Panc1 (cell line): ENCODE measurements at regions not wholly inside any gene's neighbourhood (a gene's known extent, or its start where the extent isn't known, plus 50 kb on each side); places are given as distances from the start of the nearest gene placed in this dataset.

Experiments used
- ATAC-seq: fragments of 200-7000 bp; cut with Tn5 transposase; 2 replicates; pipeline ENCODE4 v1.9.1; 2020; ENCODE audit warnings: mild to moderate bottlenecking, moderate library complexity
- BruUV-seq: library from RNA; stranded (reverse); fragments of 400-500 nt; replicated peaks from 2 replicates; lab custom pipeline; 2021; lab: Mats Ljungman, UMichigan
- CTCF ChIA-PET: fragments of 300-600 bp; sonication (Branson Sonifier 250); formaldehyde crosslinking; loops from one replicate; lab custom pipeline; 2022; ENCODE audit warnings: antibody characterized with exemption; lab: Charles Lee
- POLR2A ChIA-PET: fragments of 300-600 bp; sonication (Branson Sonifier 250); formaldehyde crosslinking; loops from one replicate; lab custom pipeline; 2022; ENCODE audit warnings: antibody characterized with exemption; lab: Charles Lee
- DNase-seq: peaks from one replicate; pipeline ENCODE4 v3.0.0-alpha.2; 2010; ENCODE audit warnings: low read depth, low spot score
- H3K27ac ChIP-seq: 2 replicates; pipeline ENCODE4 v1.5.1; 2011; ENCODE audit warnings: mild to moderate bottlenecking, low read length, inconsistent platforms
- H3K27me3 ChIP-seq: fragments of 200-500 bp; sonication (Bioruptor generic); 2 replicates; pipeline ENCODE4 v1.6.0; 2014; ENCODE audit warnings: low read length, inconsistent platforms; ENCODE audit not compliant: control insufficient read depth, insufficient read depth
- H3K36me3 ChIP-seq: fragments of 200-500 bp; sonication (Bioruptor generic); 2 replicates; pipeline ENCODE4 v1.5.1; 2014; ENCODE audit warnings: inconsistent platforms, mild to moderate bottlenecking, low read length, moderate library complexity; ENCODE audit not compliant: control insufficient read depth, insufficient read depth
- H3K4me1 ChIP-seq: 2 replicates; pipeline ENCODE4 v1.5.1; 2011; ENCODE audit warnings: inconsistent platforms, mild to moderate bottlenecking, low read length, moderate library complexity; ENCODE audit not compliant: control insufficient read depth, insufficient read depth
- H3K4me3 ChIP-seq, 2 experiments: 2 replicates each; pipeline ENCODE4 v1.5.1; 2011 to 2012; ENCODE audit warnings: low read depth in 2 of 2, low read length in 2 of 2, mild to moderate bottlenecking in 2 of 2, inconsistent platforms in 1 of 2, moderate library complexity in 1 of 2
- H3K9me3 ChIP-seq: fragments of 200-500 bp; sonication (Bioruptor generic); 2 replicates; pipeline ENCODE4 v1.5.1; 2014; ENCODE audit warnings: low read depth, mild to moderate bottlenecking, inconsistent platforms, low read length, moderate library complexity; ENCODE audit not compliant: control insufficient read depth, insufficient read depth
- POLR2AphosphoS5 ChIP-seq: IDR thresholded peaks from 2 replicates; pipeline ENCODE4 v1.6.1; 2012; ENCODE audit warnings: mild to moderate bottlenecking, low read depth, low read length, moderate library complexity
- SIN3A ChIP-seq: IDR thresholded peaks from 2 replicates; pipeline ENCODE4 v1.6.1; 2012; ENCODE audit warnings: low read depth, mild to moderate bottlenecking, low read length, moderate library complexity, borderline replicate concordance; ENCODE audit not compliant: insufficient read depth
- TCF7L2 ChIP-seq: IDR thresholded peaks from 2 replicates; pipeline ENCODE4 v1.6.1; 2011; ENCODE audit warnings: mild to moderate bottlenecking, low read depth, low read length, inconsistent platforms
- in situ Hi-C: cut with HindIII; loops from 2 replicates; pipeline ENCODE4 v1.10.0; 2016; ENCODE audit warnings: low sequenced_read_pairs, low pct_unique_long_range_greater_than_20kb
- intact Hi-C: fragments of 100-400 bp; cut with micrococcal nuclease; formaldehyde crosslinking; loops from one replicate; pipeline ENCODE4 v1.10.0; 2022; ENCODE audit not compliant: unreplicated experiment
- TF ChIP-seq, protein P1 (sequence below), 2 experiments: IDR thresholded peaks; 2 replicates each; pipeline ENCODE4 v1.6.1; 2011 to 2012; ENCODE audit warnings: low read depth in 2 of 2, control low read depth in 1 of 2, low read length in 1 of 2, mild to moderate bottlenecking in 1 of 2, moderate library complexity in 1 of 2; ENCODE audit not compliant: insufficient read depth in 1 of 2
- TF ChIP-seq, protein P2 (sequence below): fragments of 450-650 bp; IDR thresholded peaks from 2 replicates; pipeline ENCODE4 v1.5.1; 2017; ENCODE audit warnings: mild to moderate bottlenecking

DNA sequence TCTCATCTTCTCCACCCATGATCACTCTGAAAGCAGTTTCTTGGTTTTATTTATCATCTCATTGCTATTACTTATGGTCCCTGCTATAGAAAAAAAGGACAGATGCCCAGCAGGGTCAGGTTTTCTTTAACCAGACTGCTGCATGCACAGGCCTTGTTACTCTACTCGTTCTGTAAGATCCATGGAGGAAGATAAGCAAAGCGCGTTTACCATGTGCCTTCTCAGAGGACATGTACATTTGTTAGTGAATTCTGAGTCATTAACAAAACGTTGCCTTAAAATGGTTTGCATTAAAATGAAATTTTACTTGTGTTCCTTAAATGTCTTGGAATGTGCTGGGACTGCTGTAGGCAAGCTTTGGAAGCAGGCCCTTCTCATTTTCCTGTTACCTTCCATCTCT is 657.3 kb upstream of the KCNMB2 start:
- Histone ChIP-seq H3K4me1 (no peaks in the 10 kb centered on the region), H3K27ac (no peak overlapping the region), H3K9me3 (no peaks in the 10 kb centered on the region), H3K27me3 (no peaks in the 10 kb centered on the region), H3K4me3 (no peak overlapping the region), H3K36me3 (no peaks in the 10 kb centered on the region)
- TF ChIP-seq, protein P1, sequence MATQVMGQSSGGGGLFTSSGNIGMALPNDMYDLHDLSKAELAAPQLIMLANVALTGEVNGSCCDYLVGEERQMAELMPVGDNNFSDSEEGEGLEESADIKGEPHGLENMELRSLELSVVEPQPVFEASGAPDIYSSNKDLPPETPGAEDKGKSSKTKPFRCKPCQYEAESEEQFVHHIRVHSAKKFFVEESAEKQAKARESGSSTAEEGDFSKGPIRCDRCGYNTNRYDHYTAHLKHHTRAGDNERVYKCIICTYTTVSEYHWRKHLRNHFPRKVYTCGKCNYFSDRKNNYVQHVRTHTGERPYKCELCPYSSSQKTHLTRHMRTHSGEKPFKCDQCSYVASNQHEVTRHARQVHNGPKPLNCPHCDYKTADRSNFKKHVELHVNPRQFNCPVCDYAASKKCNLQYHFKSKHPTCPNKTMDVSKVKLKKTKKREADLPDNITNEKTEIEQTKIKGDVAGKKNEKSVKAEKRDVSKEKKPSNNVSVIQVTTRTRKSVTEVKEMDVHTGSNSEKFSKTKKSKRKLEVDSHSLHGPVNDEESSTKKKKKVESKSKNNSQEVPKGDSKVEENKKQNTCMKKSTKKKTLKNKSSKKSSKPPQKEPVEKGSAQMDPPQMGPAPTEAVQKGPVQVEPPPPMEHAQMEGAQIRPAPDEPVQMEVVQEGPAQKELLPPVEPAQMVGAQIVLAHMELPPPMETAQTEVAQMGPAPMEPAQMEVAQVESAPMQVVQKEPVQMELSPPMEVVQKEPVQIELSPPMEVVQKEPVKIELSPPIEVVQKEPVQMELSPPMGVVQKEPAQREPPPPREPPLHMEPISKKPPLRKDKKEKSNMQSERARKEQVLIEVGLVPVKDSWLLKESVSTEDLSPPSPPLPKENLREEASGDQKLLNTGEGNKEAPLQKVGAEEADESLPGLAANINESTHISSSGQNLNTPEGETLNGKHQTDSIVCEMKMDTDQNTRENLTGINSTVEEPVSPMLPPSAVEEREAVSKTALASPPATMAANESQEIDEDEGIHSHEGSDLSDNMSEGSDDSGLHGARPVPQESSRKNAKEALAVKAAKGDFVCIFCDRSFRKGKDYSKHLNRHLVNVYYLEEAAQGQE (IDR thresholded peaks at IDR 0.05; ENCODE audit: insufficient read depth in 1 of 2, low read depth in 2 of 2, low read length in 1 of 2): no peak
- TF ChIP-seq, protein P2, sequence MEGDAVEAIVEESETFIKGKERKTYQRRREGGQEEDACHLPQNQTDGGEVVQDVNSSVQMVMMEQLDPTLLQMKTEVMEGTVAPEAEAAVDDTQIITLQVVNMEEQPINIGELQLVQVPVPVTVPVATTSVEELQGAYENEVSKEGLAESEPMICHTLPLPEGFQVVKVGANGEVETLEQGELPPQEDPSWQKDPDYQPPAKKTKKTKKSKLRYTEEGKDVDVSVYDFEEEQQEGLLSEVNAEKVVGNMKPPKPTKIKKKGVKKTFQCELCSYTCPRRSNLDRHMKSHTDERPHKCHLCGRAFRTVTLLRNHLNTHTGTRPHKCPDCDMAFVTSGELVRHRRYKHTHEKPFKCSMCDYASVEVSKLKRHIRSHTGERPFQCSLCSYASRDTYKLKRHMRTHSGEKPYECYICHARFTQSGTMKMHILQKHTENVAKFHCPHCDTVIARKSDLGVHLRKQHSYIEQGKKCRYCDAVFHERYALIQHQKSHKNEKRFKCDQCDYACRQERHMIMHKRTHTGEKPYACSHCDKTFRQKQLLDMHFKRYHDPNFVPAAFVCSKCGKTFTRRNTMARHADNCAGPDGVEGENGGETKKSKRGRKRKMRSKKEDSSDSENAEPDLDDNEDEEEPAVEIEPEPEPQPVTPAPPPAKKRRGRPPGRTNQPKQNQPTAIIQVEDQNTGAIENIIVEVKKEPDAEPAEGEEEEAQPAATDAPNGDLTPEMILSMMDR: no peak
- TF ChIP-seq SIN3A (no peak), POLR2AphosphoS5 (no peak), TCF7L2 (no peak)
- in situ Hi-C loops (no loop called here), intact Hi-C loops (no loop called here)
- ChIA-PET POLR2A (no interaction called here), CTCF (no interaction called here)
- ATAC-seq (no peak), DNase-seq (no peak)
- BruUV-seq: no TSS peak

DNA sequence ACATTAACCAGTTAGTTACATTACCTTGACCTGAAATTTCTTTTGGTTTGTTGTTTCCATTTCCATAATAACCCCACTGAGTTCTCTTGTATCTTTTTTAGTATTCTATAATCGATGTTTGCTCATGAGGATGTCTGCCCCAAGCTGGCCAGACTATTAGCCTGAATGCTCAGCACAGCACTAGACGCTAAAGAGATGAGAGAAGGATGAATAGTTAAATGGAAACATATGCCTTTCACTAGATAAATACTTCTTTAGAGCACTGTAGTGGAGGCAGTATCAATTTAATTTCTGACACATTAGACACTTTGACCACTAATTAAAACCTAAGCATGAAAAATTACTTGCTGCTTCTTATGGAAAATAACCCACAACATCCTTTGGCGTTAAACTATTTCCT is 654.9 kb upstream of the KCNMB2 start:
- BruUV-seq: no TSS peak
- no peaks in the 10 kb centered on the region for H3K4me1 ChIP-seq
- POLR2A ChIA-PET: no interaction called here
- in situ Hi-C loops: no loop called here
- TF ChIP-seq TCF7L2 (no peak), SIN3A (no peak), POLR2AphosphoS5 (no peak)
- TF ChIP-seq, protein P1 (IDR thresholded peaks at IDR 0.05; ENCODE audit: insufficient read depth in 1 of 2, low read depth in 2 of 2, low read length in 1 of 2): no peak
- TF ChIP-seq, protein P2: no peak
- CTCF ChIA-PET: no interaction called here
- no peaks in the 10 kb centered on the region for H3K27me3 ChIP-seq
- ATAC-seq: no peak
- no peaks in the 10 kb centered on the region for H3K9me3 ChIP-seq
- no peak overlapping the region for H3K27ac ChIP-seq
- DNase-seq: no peak
- H3K36me3 ChIP-seq: no peaks in the 10 kb centered on the region
- intact Hi-C loops: no loop called here
- no peak overlapping the region for H3K4me3 ChIP-seq
